PC-3 (cell line): ENCODE measurements at regions not wholly inside any gene's neighbourhood (a gene's known extent, or its start where the extent isn't known, plus 50 kb on each side); places are given as distances from the start of the nearest gene placed in this dataset.

ENCODE experiments used
- ATAC-seq: fragments of 200-7000 bp; cut with Tn5 transposase; 2 replicates; pipeline ENCODE4 v1.9.1; 2020; ENCODE audit warnings: mild to moderate bottlenecking, moderate library complexity
- BruUV-seq: library from RNA; stranded (reverse); fragments of 400-500 nt; replicated peaks from 2 replicates; lab custom pipeline; 2021; lab: Mats Ljungman, UMichigan
- CTCF ChIA-PET: fragments of 300-600 bp; sonication (Branson Sonifier 250); formaldehyde crosslinking; loops from one replicate; lab custom pipeline; 2022; ENCODE audit warnings: antibody characterized with exemption; lab: Charles Lee
- POLR2A ChIA-PET: fragments of 300-600 bp; sonication (Branson Sonifier 250); formaldehyde crosslinking; loops from one replicate; lab custom pipeline; 2022; ENCODE audit warnings: antibody characterized with exemption; ENCODE audit not compliant: unreplicated experiment; lab: Charles Lee
- DNase-seq: peaks from one replicate; pipeline ENCODE4 v3.0.0-alpha.2; 2015
- H2AFZ ChIP-seq: fragments of 300-600 bp; sonication (generic); 2 replicates; pipeline ENCODE4 v1.6.0; 2016; ENCODE audit warnings: antibody characterized with exemption, low read length
- H3F3A ChIP-seq: fragments of 300-600 bp; sonication (generic); one replicate; pipeline ENCODE4 v1.6.0; 2017; ENCODE audit warnings: antibody characterized with exemption, low read length, control low read depth, mild to moderate bottlenecking; ENCODE audit not compliant: unreplicated experiment
- H3K27ac ChIP-seq: fragments of 300-600 bp; sonication (generic); 2 replicates; pipeline ENCODE4 v1.5.1; 2016; ENCODE audit warnings: mild to moderate bottlenecking, low read length
- H3K27me3 ChIP-seq: fragments of 300-600 bp; sonication (generic); 2 replicates; pipeline ENCODE4 v1.6.1; 2016; ENCODE audit warnings: low read length, mixed read lengths
- H3K36me3 ChIP-seq: fragments of 300-600 bp; sonication (generic); 2 replicates; pipeline ENCODE4 v1.6.1; 2016; ENCODE audit warnings: low read depth, mixed run types, low read length, mixed read lengths
- H3K4me1 ChIP-seq: fragments of 300-600 bp; sonication (generic); 2 replicates; pipeline ENCODE4 v1.5.1; 2016; ENCODE audit warnings: low read length; ENCODE audit not compliant: insufficient read depth
- H3K4me2 ChIP-seq: fragments of 300-600 bp; sonication (generic); 2 replicates; pipeline ENCODE4 v1.6.0; 2016; ENCODE audit warnings: low read length
- H3K4me3 ChIP-seq: fragments of 300-600 bp; sonication (generic); 2 replicates; pipeline ENCODE4 v1.5.1; 2016; ENCODE audit warnings: mild to moderate bottlenecking, low read length, mixed read lengths
- H3K79me2 ChIP-seq: fragments of 300-600 bp; sonication (generic); 2 replicates; pipeline ENCODE4 v1.6.1; 2017; ENCODE audit warnings: low read length, mixed read lengths
- H3K9ac ChIP-seq: fragments of 300-600 bp; sonication (generic); 2 replicates; pipeline ENCODE4 v1.6.0; 2016; ENCODE audit warnings: mild to moderate bottlenecking, low read length
- H3K9me2 ChIP-seq: fragments of 300-600 bp; sonication (generic); replicated peaks from 2 replicates; pipeline ENCODE4 v1.6.1; 2016; ENCODE audit warnings: mixed run types, low read length, mixed read lengths
- H3K9me3 ChIP-seq: fragments of 300-600 bp; sonication (generic); 2 replicates; pipeline ENCODE4 v1.6.1; 2016; ENCODE audit warnings: low read length, mixed read lengths
- H4K20me1 ChIP-seq: fragments of 300-600 bp; sonication (generic); 2 replicates; pipeline ENCODE4 v1.6.1; 2016; ENCODE audit warnings: low read length, mixed read lengths
- EZH2 ChIP-seq: fragments of 300-600 bp; sonication (generic); IDR thresholded peaks from one replicate; pipeline ENCODE4 v1.6.1; 2017; ENCODE audit warnings: antibody characterized with exemption, mild to moderate bottlenecking, low read length; ENCODE audit not compliant: unreplicated experiment
- EZH2phosphoT487 ChIP-seq: fragments of 300-600 bp; sonication (generic); IDR thresholded peaks from 2 replicates; pipeline ENCODE4 v1.6.1; 2018; ENCODE audit warnings: mild to moderate bottlenecking, antibody characterized with exemption, low read length, borderline replicate concordance
- intact Hi-C: fragments of 100-400 bp; cut with micrococcal nuclease; formaldehyde crosslinking; loops from 2 replicates; pipeline ENCODE4 v1.9.0; 2023
- TF ChIP-seq, protein P1 (sequence below): fragments of 300-600 bp; sonication (generic); conservative IDR thresholded peaks from 2 replicates; pipeline ENCODE4 v1.5.1; 2017; ENCODE audit warnings: antibody characterized with exemption, low read depth, mild to moderate bottlenecking, low read length

GRCh38 chr5:82922086-82922734, 155.0 kb downstream of the TMEM167A start:
- no TSS peak for BruUV-seq
- DNase-seq: no peak
- intact Hi-C loops: no loop called here
- H3K9me2 ChIP-seq: no peaks in the 10 kb centered on the region
- ATAC-seq: no peak
- H3K79me2 ChIP-seq: no peaks in the 10 kb centered on the region
- no peak overlapping the region for H3K4me3 ChIP-seq
- POLR2A ChIA-PET: no interaction called here
- no peak overlapping the region for H3K9ac ChIP-seq
- H3K4me1 ChIP-seq: 0 out of 2 replicates have a peak, but pooled peaks cover 5% of the 10 kb centered on the region
- H3K4me2 ChIP-seq: no peak overlapping the region
- H3K27me3 ChIP-seq: no peaks in the 10 kb centered on the region
- no peaks in the 10 kb centered on the region for H3F3A ChIP-seq
- no peaks in the 10 kb centered on the region for H3K36me3 ChIP-seq
- no peak overlapping the region for H2AFZ ChIP-seq
- TF ChIP-seq, protein P1, sequence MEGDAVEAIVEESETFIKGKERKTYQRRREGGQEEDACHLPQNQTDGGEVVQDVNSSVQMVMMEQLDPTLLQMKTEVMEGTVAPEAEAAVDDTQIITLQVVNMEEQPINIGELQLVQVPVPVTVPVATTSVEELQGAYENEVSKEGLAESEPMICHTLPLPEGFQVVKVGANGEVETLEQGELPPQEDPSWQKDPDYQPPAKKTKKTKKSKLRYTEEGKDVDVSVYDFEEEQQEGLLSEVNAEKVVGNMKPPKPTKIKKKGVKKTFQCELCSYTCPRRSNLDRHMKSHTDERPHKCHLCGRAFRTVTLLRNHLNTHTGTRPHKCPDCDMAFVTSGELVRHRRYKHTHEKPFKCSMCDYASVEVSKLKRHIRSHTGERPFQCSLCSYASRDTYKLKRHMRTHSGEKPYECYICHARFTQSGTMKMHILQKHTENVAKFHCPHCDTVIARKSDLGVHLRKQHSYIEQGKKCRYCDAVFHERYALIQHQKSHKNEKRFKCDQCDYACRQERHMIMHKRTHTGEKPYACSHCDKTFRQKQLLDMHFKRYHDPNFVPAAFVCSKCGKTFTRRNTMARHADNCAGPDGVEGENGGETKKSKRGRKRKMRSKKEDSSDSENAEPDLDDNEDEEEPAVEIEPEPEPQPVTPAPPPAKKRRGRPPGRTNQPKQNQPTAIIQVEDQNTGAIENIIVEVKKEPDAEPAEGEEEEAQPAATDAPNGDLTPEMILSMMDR: no peak
- TF ChIP-seq EZH2 (no peak), EZH2phosphoT487 (no peak)
- H3K9me3 ChIP-seq: no peaks in the 10 kb centered on the region
- CTCF ChIA-PET: no interaction called here
- no peak overlapping the region for H3K27ac ChIP-seq
- H4K20me1 ChIP-seq: no peaks in the 10 kb centered on the region

GRCh38 chr5:82918311-82919031, 158.7 kb downstream of the TMEM167A start:
- Histone ChIP-seq H3K9me3 (no peaks in the 10 kb centered on the region), H3K4me1 (no peaks in the 10 kb centered on the region), H3K4me2 (no peak overlapping the region), H4K20me1 (no peaks in the 10 kb centered on the region), H3K36me3 (no peaks in the 10 kb centered on the region; the same call in 1 of the 2 replicates), H3K4me3 (no peak overlapping the region), H2AFZ (no peak overlapping the region), H3K79me2 (no peaks in the 10 kb centered on the region), H3F3A (no peaks in the 10 kb centered on the region), H3K9me2 (no peaks in the 10 kb centered on the region), H3K27ac (no peak overlapping the region), H3K27me3 (no peaks in the 10 kb centered on the region), H3K9ac (no peak overlapping the region)
- ATAC-seq (no peak), DNase-seq (no peak)
- no TSS peak for BruUV-seq
- TF ChIP-seq, protein P1: no peak
- TF ChIP-seq EZH2phosphoT487: no peak
- TF ChIP-seq EZH2: no peak
- intact Hi-C loops: no loop called here
- ChIA-PET POLR2A (interaction anchor here (0.6 kb wide), 2 partner anchors 245 to 712 kb away, joined by 6 to 10 read pairs; no protein-coding TSS in a partner anchor), CTCF (no interaction called here)

DNA sequence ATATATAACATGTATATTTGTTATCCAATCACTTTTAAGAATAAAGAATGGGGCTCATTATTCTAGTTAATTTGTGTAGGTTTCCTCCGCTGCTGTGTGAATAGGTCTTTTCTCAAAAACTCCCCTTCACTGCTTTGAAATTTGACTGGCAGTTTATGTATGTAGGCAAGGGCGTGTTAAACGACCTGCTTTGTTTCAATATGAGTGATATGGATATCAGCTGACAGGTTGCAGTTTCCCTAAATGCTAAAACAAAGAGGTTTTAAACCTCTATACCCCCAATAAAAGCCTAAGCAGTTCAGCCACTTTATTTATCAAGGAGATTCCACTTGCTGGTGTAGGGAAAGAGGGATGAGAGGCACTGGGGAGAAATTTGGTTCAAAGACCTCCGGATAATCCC, 159.6 kb downstream of the TMEM167A start:
- no peaks in the 10 kb centered on the region for H3K27me3 ChIP-seq
- no peak overlapping the region for H3K9ac ChIP-seq
- TF ChIP-seq EZH2phosphoT487: no peak
- TF ChIP-seq, protein P1: no peak
- TF ChIP-seq EZH2: no peak
- no peaks in the 10 kb centered on the region for H3K4me1 ChIP-seq
- no peaks in the 10 kb centered on the region for H3F3A ChIP-seq
- H3K9me2 ChIP-seq: no peaks in the 10 kb centered on the region
- no peak overlapping the region for H3K27ac ChIP-seq
- no peak overlapping the region for H2AFZ ChIP-seq
- BruUV-seq: no TSS peak
- no peak overlapping the region for H3K4me3 ChIP-seq
- no peaks in the 10 kb centered on the region for H3K9me3 ChIP-seq
- DNase-seq (no peak), ATAC-seq (no peak)
- no peaks in the 10 kb centered on the region for H3K79me2 ChIP-seq
- intact Hi-C loops: no loop called here
- H4K20me1 ChIP-seq: no peaks in the 10 kb centered on the region
- CTCF ChIA-PET: no interaction called here
- H3K36me3 ChIP-seq: no peaks in the 10 kb centered on the region; the same call in 1 of the 2 replicates
- no peak overlapping the region for H3K4me2 ChIP-seq
- POLR2A ChIA-PET: interaction anchor here (0.6 kb wide), 2 partner anchors 246 to 713 kb away, joined by 6 to 10 read pairs; no protein-coding TSS in a partner anchor
